K562 (cell line): ENCODE measurements at regions not wholly inside any gene's neighbourhood (a gene's known extent, or its start where the extent isn't known, plus 50 kb on each side); places are given as distances from the start of the nearest gene placed in this dataset.

Experiments
- ATAC-seq: fragments of 200-7000 bp; cut with Tn5 transposase; 3 replicates; pipeline ENCODE4 v1.9.1; 2020; ENCODE audit warnings: moderate library complexity
- BruUV-seq: library from RNA; stranded (reverse); fragments of 400-500 nt; replicated peaks from 2 replicates; lab custom pipeline; 2021; lab: Mats Ljungman, UMichigan
- CTCF ChIA-PET: fragments of 300-600 bp; formaldehyde crosslinking; extraction: SDS; loops from one replicate; lab custom pipeline; 2021; ENCODE audit warnings: low intra/inter-chr PET ratio; lab: Yijun Ruan, JAX
- POLR2A ChIA-PET: fragments of 300-600, 350-650 bp; sonication (Branson Sonifier 250); formaldehyde crosslinking; extraction: SDS; loops from one replicate; lab custom pipeline; 2021; ENCODE audit warnings: antibody characterized with exemption, inconsistent platforms; lab: Yijun Ruan, JAX
- DNase-seq, 4 experiments: peaks; one replicate each; pipeline versions ENCODE4 v3.0.0 to v3.0.0-alpha.2; 2011 to 2018; ENCODE audit warnings: low spot score in 3 of 4, mixed read lengths in 3 of 4; ENCODE audit errors: extremely low read depth in 1 of 4
- FAIRE-seq: peaks from 2 replicates; lab custom pipeline; 2011; peaks lifted over from hg19 to GRCh38; lab: Jason Lieb, UNC
- H2AFZ ChIP-seq: 2 replicates; pipeline ENCODE4 v1.6.0; 2011; ENCODE audit warnings: low read depth, low read length, control low read depth, inconsistent platforms
- H3K27ac ChIP-seq: fragments of 200-600 bp; 3 replicates; pipeline ENCODE4 v1.8.0; 2011; ENCODE audit warnings: low read depth, mild to moderate bottlenecking, control low read depth, inconsistent platforms, low read length, moderate library complexity, mixed read lengths; ENCODE audit errors: extremely low read depth
- H3K27me3 ChIP-seq, 2 experiments: fragments of 300-600 bp in 1 of 2; 2 replicates in 1 of 2; 3 replicates in 1 of 2; pipeline versions ENCODE4 v1.6.0 to v1.8.0; 2011; ENCODE audit warnings: inconsistent platforms in 2 of 2, low read length in 2 of 2, mild to moderate bottlenecking in 1 of 2, mixed read lengths in 1 of 2, moderate library complexity in 1 of 2; ENCODE audit not compliant: control insufficient read depth in 2 of 2, insufficient read depth in 2 of 2
- H3K36me3 ChIP-seq: fragments of 300-600 bp; 3 replicates; pipeline ENCODE4 v1.8.0; 2011; ENCODE audit warnings: mild to moderate bottlenecking, low read length, inconsistent platforms; ENCODE audit not compliant: control insufficient read depth, insufficient read depth
- H3K4me1 ChIP-seq, 2 experiments: fragments of 200-600 bp in 1 of 2; replicated peaks in 1 of 2; 2 replicates in 1 of 2; 3 replicates in 1 of 2; pipeline versions ENCODE4 v1.5.1 to v1.8.0; 2011; ENCODE audit warnings: inconsistent platforms in 2 of 2, low read length in 2 of 2, mild to moderate bottlenecking in 1 of 2, mixed read lengths in 1 of 2, moderate library complexity in 1 of 2; ENCODE audit not compliant: control insufficient read depth in 2 of 2, insufficient read depth in 2 of 2
- H3K4me2 ChIP-seq: 2 replicates; pipeline ENCODE4 v1.6.1; 2011; ENCODE audit warnings: low read length, control low read depth, inconsistent platforms, mixed read lengths; ENCODE audit not compliant: insufficient read depth
- H3K4me3 ChIP-seq: fragments of 200-600 bp; sonication (generic), shearing (Covaris generic); 2 replicates; pipeline ENCODE4 v1.5.1; 2016; ENCODE audit warnings: control low read depth, inconsistent platforms
- H3K79me2 ChIP-seq: fragments of 200-600 bp; 3 replicates; pipeline ENCODE4 v1.8.0; 2011; ENCODE audit warnings: low read length, inconsistent platforms; ENCODE audit not compliant: control insufficient read depth, insufficient read depth
- H3K9ac ChIP-seq, 2 experiments: 2 replicates each; pipeline versions ENCODE4 v1.6.0 to v1.6.1; 2011; ENCODE audit warnings: low read depth in 2 of 2, low read length in 2 of 2, control low read depth in 1 of 2, inconsistent platforms in 1 of 2, mild to moderate bottlenecking in 1 of 2, mixed read lengths in 1 of 2; ENCODE audit not compliant: insufficient read depth in 1 of 2
- H3K9me1 ChIP-seq: one replicate; pipeline ENCODE4 v1.6.0; 2011; ENCODE audit warnings: inconsistent platforms, mild to moderate bottlenecking, low read length, moderate library complexity; ENCODE audit not compliant: control insufficient read depth, insufficient read depth
- H3K9me3 ChIP-seq: replicated peaks from 2 replicates; pipeline ENCODE4 v1.5.1; 2011; ENCODE audit warnings: low read depth, low read length, inconsistent platforms; ENCODE audit not compliant: control insufficient read depth, insufficient read depth
- H4K20me1 ChIP-seq: replicated peaks from 2 replicates; pipeline ENCODE4 v1.6.1; 2011; ENCODE audit warnings: low read length, inconsistent platforms, mixed read lengths; ENCODE audit not compliant: control insufficient read depth, insufficient read depth
- ATF1 ChIP-seq, 2 experiments: fragments of 450-650 bp in 1 of 2; IDR thresholded peaks; 2 replicates each; pipeline ENCODE4 v1.6.1; 2016; ENCODE audit warnings: missing compliant biosample characterization in 1 of 2, missing genetic modification characterization in 1 of 2
- CHD2 ChIP-seq: IDR thresholded peaks from 2 replicates; pipeline ENCODE4 v1.6.1; 2011; ENCODE audit warnings: low read depth, low read length
- DDX20 ChIP-seq: fragments of 450-650 bp; IDR thresholded peaks from 2 replicates; pipeline ENCODE4 v1.6.1; 2016; ENCODE audit warnings: missing genetic modification characterization, low read depth, mild to moderate bottlenecking, missing compliant biosample characterization, moderate library complexity
- GTF2F1 ChIP-seq: IDR thresholded peaks from 2 replicates; pipeline ENCODE4 v1.6.1; 2011; ENCODE audit warnings: low read depth, low read length, improper control_type of control experiment
- MAX ChIP-seq: sonication (generic); formaldehyde crosslinking; IDR thresholded peaks from 2 replicates; pipeline ENCODE4 v1.9.0; 2022; ENCODE audit warnings: mild to moderate bottlenecking, missing genetic modification reagents
- SIRT6 ChIP-seq: IDR thresholded peaks from one replicate; pipeline ENCODE4 v1.6.1; 2012; ENCODE audit warnings: low read depth, mild to moderate bottlenecking, control low read depth, inconsistent platforms, low read length, moderate library complexity
- STAT5A ChIP-seq: IDR thresholded peaks from 2 replicates; pipeline ENCODE4 v1.6.1; 2012; ENCODE audit warnings: low read length, inconsistent platforms, borderline replicate concordance
- TBL1XR1 ChIP-seq, 2 experiments: IDR thresholded peaks; 2 replicates each; pipeline ENCODE4 v1.6.1; 2012; ENCODE audit warnings: improper control_type of control experiment in 2 of 2, low read length in 2 of 2, mild to moderate bottlenecking in 1 of 2
- ZC3H4 ChIP-seq: sonication (generic); formaldehyde crosslinking; IDR thresholded peaks from 2 replicates; pipeline ENCODE4 v1.9.0; 2021; ENCODE audit warnings: missing genetic modification reagents, borderline replicate concordance
- ZNF12 ChIP-seq: sonication (generic); formaldehyde crosslinking; IDR thresholded peaks from 2 replicates; pipeline ENCODE4 v1.4.0; 2020; ENCODE audit warnings: mild to moderate bottlenecking, missing genetic modification reagents
- ZNF263 ChIP-seq: sonication (generic); formaldehyde crosslinking; IDR thresholded peaks from 2 replicates; pipeline ENCODE4 v1.8.0; 2022; ENCODE audit warnings: mild to moderate bottlenecking, missing genetic modification reagents, borderline replicate concordance
- WGBS: fragments of 100-300 bp; shearing (Covaris generic); methylation state at CpG from one replicate; pipeline ENCODE4 v1.1.6; 2016; ENCODE audit warnings: low coverage, mixed read lengths; ENCODE audit not compliant: insufficient coverage; ENCODE audit errors: missing lambda C conversion rate; 5-methylcytosine and 5-hydroxymethylcytosine counted together
- in situ Hi-C: fragments of 300-500 bp; cut with MboI; formaldehyde crosslinking; loops from 4 replicates; pipeline ENCODE4 v1.15.0; 2018; ENCODE audit warnings: inconsistent platforms, mixed read lengths
- intact Hi-C: fragments of 100-400 bp; cut with micrococcal nuclease; formaldehyde crosslinking; loops from 2 replicates; pipeline ENCODE4 v1.14.2; 2022
- TF ChIP-seq, protein P1 (sequence below): fragments of 250-450 bp; sonication (Bioruptor Pico); IDR thresholded peaks from 2 replicates; pipeline ENCODE4 v1.8.0; 2022; ENCODE audit warnings: inconsistent platforms
- TF ChIP-seq, protein P2 (sequence below): IDR thresholded peaks from 2 replicates; pipeline ENCODE4 v1.6.1; 2011; ENCODE audit warnings: borderline replicate concordance, low read depth, mild to moderate bottlenecking, moderate library complexity, low read length; ENCODE audit not compliant: insufficient read depth, poor library complexity, severe bottlenecking
- TF ChIP-seq, protein P3 (sequence below): fragments of 250-450 bp; sonication (Bioruptor Pico); IDR thresholded peaks from 2 replicates; pipeline ENCODE4 v1.8.0; 2021; ENCODE audit warnings: moderate library complexity, mild to moderate bottlenecking, inconsistent platforms

GRCh38 chr5:38639377-38640358 lies 83.2 kb upstream of the LIFR start (continued):
- TF ChIP-seq ATF1 (CRISPR knock-in tag; IDR thresholded peaks at IDR 0.05) (no peak), ATF1 (tag; IDR thresholded peaks at IDR 0.05) (no peak), GTF2F1 (no peak), ZNF12 (CRISPR knock-in tag) (no peak), DDX20 (no peak), CHD2 (no peak), SIRT6 (no peak)
- TF ChIP-seq, protein P1, sequence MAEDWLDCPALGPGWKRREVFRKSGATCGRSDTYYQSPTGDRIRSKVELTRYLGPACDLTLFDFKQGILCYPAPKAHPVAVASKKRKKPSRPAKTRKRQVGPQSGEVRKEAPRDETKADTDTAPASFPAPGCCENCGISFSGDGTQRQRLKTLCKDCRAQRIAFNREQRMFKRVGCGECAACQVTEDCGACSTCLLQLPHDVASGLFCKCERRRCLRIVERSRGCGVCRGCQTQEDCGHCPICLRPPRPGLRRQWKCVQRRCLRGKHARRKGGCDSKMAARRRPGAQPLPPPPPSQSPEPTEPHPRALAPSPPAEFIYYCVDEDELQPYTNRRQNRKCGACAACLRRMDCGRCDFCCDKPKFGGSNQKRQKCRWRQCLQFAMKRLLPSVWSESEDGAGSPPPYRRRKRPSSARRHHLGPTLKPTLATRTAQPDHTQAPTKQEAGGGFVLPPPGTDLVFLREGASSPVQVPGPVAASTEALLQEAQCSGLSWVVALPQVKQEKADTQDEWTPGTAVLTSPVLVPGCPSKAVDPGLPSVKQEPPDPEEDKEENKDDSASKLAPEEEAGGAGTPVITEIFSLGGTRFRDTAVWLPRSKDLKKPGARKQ = no peak

- Histone ChIP-seq H3K9me1 (no peaks in the 10 kb centered on the region), H3K79me2 (no peaks in the 10 kb centered on the region), H3K9me3 (no peaks in the 10 kb centered on the region), H3K4me2 (no peak overlapping the region), H3K27me3 (peaks cover 3 to 15% of the 10 kb centered on the region in 2 experiments; a peak in 3 of 5 replicates), H3K9ac (no peak overlapping the region), H3K27ac (no peak overlapping the region), H4K20me1 (no peaks in the 10 kb centered on the region), H3K4me1 (no peaks in the 10 kb centered on the region; a peak in 1 of 5 replicates), H2AFZ (no peak overlapping the region), H3K4me3 (no peak overlapping the region), H3K36me3 (no peaks in the 10 kb centered on the region)
- intact Hi-C loops (no loop called here), in situ Hi-C loops (no loop called here)
- FAIRE-seq = no peak
- WGBS = 7% methylated on average over 3 of the region's 3 CpGs
- BruUV-seq = no TSS peak
- DNase-seq = no peak
- ChIA-PET POLR2A (interaction anchor here (1.8 kb wide), 1 partner anchor 10 kb away, joined by 4 read pairs; no protein-coding TSS in a partner anchor), CTCF (no interaction called here)
- no peak for ATAC-seq
- TF ChIP-seq STAT5A (no peak), TBL1XR1 (IDR thresholded peaks at IDR 0.05; ENCODE audit: low read length in 2 of 2) (no peak), MAX (CRISPR knock-in tag) (no peak), GTF2F1 (no peak), ZC3H4 (CRISPR knock-in tag) (no peak), ZNF263 (CRISPR knock-in tag) (no peak)
- TF ChIP-seq, protein P2, sequence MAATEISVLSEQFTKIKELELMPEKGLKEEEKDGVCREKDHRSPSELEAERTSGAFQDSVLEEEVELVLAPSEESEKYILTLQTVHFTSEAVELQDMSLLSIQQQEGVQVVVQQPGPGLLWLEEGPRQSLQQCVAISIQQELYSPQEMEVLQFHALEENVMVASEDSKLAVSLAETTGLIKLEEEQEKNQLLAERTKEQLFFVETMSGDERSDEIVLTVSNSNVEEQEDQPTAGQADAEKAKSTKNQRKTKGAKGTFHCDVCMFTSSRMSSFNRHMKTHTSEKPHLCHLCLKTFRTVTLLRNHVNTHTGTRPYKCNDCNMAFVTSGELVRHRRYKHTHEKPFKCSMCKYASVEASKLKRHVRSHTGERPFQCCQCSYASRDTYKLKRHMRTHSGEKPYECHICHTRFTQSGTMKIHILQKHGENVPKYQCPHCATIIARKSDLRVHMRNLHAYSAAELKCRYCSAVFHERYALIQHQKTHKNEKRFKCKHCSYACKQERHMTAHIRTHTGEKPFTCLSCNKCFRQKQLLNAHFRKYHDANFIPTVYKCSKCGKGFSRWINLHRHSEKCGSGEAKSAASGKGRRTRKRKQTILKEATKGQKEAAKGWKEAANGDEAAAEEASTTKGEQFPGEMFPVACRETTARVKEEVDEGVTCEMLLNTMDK = no peak
- TF ChIP-seq, protein P3, sequence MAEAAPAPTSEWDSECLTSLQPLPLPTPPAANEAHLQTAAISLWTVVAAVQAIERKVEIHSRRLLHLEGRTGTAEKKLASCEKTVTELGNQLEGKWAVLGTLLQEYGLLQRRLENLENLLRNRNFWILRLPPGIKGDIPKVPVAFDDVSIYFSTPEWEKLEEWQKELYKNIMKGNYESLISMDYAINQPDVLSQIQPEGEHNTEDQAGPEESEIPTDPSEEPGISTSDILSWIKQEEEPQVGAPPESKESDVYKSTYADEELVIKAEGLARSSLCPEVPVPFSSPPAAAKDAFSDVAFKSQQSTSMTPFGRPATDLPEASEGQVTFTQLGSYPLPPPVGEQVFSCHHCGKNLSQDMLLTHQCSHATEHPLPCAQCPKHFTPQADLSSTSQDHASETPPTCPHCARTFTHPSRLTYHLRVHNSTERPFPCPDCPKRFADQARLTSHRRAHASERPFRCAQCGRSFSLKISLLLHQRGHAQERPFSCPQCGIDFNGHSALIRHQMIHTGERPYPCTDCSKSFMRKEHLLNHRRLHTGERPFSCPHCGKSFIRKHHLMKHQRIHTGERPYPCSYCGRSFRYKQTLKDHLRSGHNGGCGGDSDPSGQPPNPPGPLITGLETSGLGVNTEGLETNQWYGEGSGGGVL (CRISPR knock-in tag) = no peak
These were observed 84.6 kb upstream of the LIFR start for GRCh38 chr5:38641003-38641402.
